ENCODE measurements at regions not wholly inside any gene's neighbourhood (a gene's known extent, or its start where the extent isn't known, plus 50 kb on each side); places are given as distances from the start of the nearest gene placed in this dataset.

DNA sequence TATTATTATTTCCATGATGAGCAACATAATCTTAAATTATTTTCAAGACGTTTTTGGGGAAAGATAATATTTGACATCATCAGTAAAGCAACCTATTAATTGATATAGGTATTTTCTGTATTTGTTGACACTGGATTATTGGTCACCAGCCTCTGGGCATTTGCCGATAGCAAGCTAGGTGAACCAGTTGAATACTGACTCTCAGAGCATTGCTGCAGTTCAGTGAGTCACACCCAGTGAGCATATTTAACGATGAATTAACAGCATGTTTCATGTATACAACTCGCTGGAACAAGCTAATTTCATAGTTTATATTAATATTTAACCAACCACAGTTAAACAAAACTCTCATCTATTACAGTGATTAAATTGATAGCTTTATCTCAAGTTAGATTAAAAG lies 1006.0 kb upstream of the DIAPH2 start:
- Histone ChIP-seq H3K4me1 (no peaks in the 10 kb centered on the region), H3K9me3 (no peaks in the 10 kb centered on the region), H3K27ac (no peak overlapping the region), H3K27me3 (no peaks in the 10 kb centered on the region), H3K36me3 (ENCODE audit: low read depth, missing control alignments) (no peaks in the 10 kb centered on the region), H3K4me3 (no peak overlapping the region)
- WGBS, 2 donors, result 82 to 91% methylated on average over 4 of the region's 4 CpGs
- intact Hi-C loops (cut with DNase I; ENCODE audit: low total_unique reads), result no loop called here
- TF ChIP-seq POLR2A (IDR thresholded peaks at IDR 0.05), result no peak
- TF ChIP-seq, protein P1, sequence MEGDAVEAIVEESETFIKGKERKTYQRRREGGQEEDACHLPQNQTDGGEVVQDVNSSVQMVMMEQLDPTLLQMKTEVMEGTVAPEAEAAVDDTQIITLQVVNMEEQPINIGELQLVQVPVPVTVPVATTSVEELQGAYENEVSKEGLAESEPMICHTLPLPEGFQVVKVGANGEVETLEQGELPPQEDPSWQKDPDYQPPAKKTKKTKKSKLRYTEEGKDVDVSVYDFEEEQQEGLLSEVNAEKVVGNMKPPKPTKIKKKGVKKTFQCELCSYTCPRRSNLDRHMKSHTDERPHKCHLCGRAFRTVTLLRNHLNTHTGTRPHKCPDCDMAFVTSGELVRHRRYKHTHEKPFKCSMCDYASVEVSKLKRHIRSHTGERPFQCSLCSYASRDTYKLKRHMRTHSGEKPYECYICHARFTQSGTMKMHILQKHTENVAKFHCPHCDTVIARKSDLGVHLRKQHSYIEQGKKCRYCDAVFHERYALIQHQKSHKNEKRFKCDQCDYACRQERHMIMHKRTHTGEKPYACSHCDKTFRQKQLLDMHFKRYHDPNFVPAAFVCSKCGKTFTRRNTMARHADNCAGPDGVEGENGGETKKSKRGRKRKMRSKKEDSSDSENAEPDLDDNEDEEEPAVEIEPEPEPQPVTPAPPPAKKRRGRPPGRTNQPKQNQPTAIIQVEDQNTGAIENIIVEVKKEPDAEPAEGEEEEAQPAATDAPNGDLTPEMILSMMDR (IDR thresholded peaks at IDR 0.05), result no peak
- no peak for DNase-seq

- WGBS, 2 donors, result 82 to 94% methylated on average over 2 of the region's 2 CpGs
- Histone ChIP-seq H3K27me3 (no peaks in the 10 kb centered on the region), H3K36me3 (ENCODE audit: low read depth, missing control alignments) (no peaks in the 10 kb centered on the region), H3K9me3 (no peaks in the 10 kb centered on the region), H3K4me1 (no peaks in the 10 kb centered on the region), H3K27ac (no peak overlapping the region), H3K4me3 (no peak overlapping the region)
- no peak for TF ChIP-seq POLR2A (IDR thresholded peaks at IDR 0.05)
- TF ChIP-seq, protein P1 (IDR thresholded peaks at IDR 0.05), result no peak
- no peak for DNase-seq
- intact Hi-C loops (cut with DNase I; ENCODE audit: low total_unique reads), result no loop called here
These were observed 991.3 kb upstream of the DIAPH2 start for GRCh38 chrX:95693365-95693764.

DNA sequence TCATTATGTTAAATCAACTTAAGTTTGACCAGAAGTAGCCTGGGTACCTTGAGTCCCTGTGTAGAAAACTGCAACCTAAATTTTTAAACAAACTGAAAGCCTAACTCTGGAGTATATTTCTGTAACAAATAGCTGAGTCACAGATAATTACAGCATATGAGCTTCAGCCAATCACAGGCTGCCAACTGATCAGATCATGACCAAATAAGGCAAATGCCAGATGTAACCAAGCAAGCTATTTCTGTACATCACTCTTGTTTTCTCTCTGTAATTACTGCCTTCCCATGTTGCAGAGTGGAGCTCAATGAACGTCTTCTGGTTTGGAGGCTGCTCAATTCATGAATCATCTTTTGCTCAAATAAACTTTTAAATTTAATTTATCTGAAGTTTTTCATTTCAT lies 980.9 kb upstream of the DIAPH2 start:
- WGBS, 2 donors, result 63 to 100% methylated on average over 1 of the region's 1 CpG
- H3K4me3 ChIP-seq, result no peak overlapping the region
- no peaks in the 10 kb centered on the region for H3K27me3 ChIP-seq
- H3K9me3 ChIP-seq, result no peaks in the 10 kb centered on the region
- TF ChIP-seq POLR2A (IDR thresholded peaks at IDR 0.05), result no peak
- TF ChIP-seq, protein P1 (IDR thresholded peaks at IDR 0.05), result no peak
- H3K27ac ChIP-seq, result no peak overlapping the region
- no peaks in the 10 kb centered on the region for H3K36me3 ChIP-seq (ENCODE audit: low read depth, missing control alignments)
- no peak for DNase-seq
- H3K4me1 ChIP-seq, result no peaks in the 10 kb centered on the region
- intact Hi-C loops (cut with DNase I; ENCODE audit: low total_unique reads), result no loop called here

DNA sequence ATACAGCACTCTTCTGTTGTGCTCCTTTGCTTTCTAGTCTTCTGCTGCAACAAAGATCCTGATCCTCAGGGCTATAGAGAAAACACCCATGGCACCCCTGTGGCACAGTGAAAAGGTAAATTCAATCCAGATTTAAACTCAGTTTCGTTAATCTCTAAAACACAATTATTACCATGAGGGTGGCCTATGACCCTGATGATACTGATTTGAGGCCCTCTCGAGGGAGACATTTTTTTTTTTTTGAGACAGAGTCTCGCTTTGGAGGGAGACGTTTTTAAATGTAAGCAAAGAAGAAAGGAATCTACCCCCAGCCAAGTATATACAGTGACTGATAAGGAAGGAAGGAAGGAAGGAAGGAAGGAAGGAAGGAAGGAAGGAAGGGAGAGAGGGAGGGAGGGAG lies 967.8 kb upstream of the DIAPH2 start:
- DNase-seq, result no peak
- Histone ChIP-seq H3K27me3 (no peaks in the 10 kb centered on the region), H3K4me1 (no peaks in the 10 kb centered on the region), H3K36me3 (ENCODE audit: low read depth, missing control alignments) (no peaks in the 10 kb centered on the region), H3K4me3 (no peak overlapping the region), H3K27ac (no peak overlapping the region), H3K9me3 (no peaks in the 10 kb centered on the region)
- intact Hi-C loops (cut with DNase I; ENCODE audit: low total_unique reads), result no loop called here
- no peak for TF ChIP-seq POLR2A (IDR thresholded peaks at IDR 0.05)
- TF ChIP-seq, protein P1 (IDR thresholded peaks at IDR 0.05), result no peak
- 60 to 81% methylated on average over 4 of the region's 4 CpGs for WGBS, 2 donors

- Histone ChIP-seq H3K36me3 (ENCODE audit: low read depth, missing control alignments) (no peaks in the 10 kb centered on the region), H3K4me3 (no peak overlapping the region), H3K4me1 (no peaks in the 10 kb centered on the region), H3K9me3 (no peaks in the 10 kb centered on the region), H3K27me3 (no peaks in the 10 kb centered on the region), H3K27ac (no peak overlapping the region)
- intact Hi-C loops (cut with DNase I; ENCODE audit: low total_unique reads), result no loop called here
- TF ChIP-seq, protein P1 (IDR thresholded peaks at IDR 0.05), result no peak
- TF ChIP-seq POLR2A (IDR thresholded peaks at IDR 0.05), result no peak
- WGBS, 2 donors, result 84 to 89% methylated on average over 4 of the region's 4 CpGs
- no peak for DNase-seq
These were observed 965.9 kb upstream of the DIAPH2 start for GRCh38 chrX:95718746-95719145.
